Neutrophil (primary cell): ENCODE measurements at regions not wholly inside any gene's neighbourhood (a gene's known extent, or its start where the extent isn't known, plus 50 kb on each side); places are given as distances from the start of the nearest gene placed in this dataset.
"Not testable (repeated sequence)": the region's sequence is repeated elsewhere in the genome, so short reads cannot be mapped to it uniquely, and the experiment has no call there.

Experiments
- H3K27ac ChIP-seq: fragments of 200-600 bp; sonication (generic); 2 replicates; pipeline ENCODE4 v1.5.1; 2016; ENCODE audit warnings: mild to moderate bottlenecking, moderate library complexity
- H3K27me3 ChIP-seq: fragments of 200-600 bp; sonication (generic); 2 replicates; pipeline ENCODE4 v1.6.0; 2016; ENCODE audit warnings: mild to moderate bottlenecking
- H3K36me3 ChIP-seq: fragments of 200-600 bp; sonication (generic); 2 replicates; pipeline ENCODE4 v1.5.1; 2017
- H3K4me1 ChIP-seq, 2 experiments: fragments of 200-600 bp in 1 of 2; sonication (generic) in 1 of 2; 1 replicate in 1 of 2; 2 replicates in 1 of 2; pipeline versions ENCODE4 v1.5.1 to v1.6.1; 2013 to 2016; ENCODE audit warnings: low read depth in 1 of 2, low read length in 1 of 2, mild to moderate bottlenecking in 1 of 2, moderate library complexity in 1 of 2; ENCODE audit not compliant: control insufficient read depth in 1 of 2, insufficient read depth in 1 of 2
- H3K4me3 ChIP-seq, 2 experiments: fragments of 200-600 bp in 1 of 2; sonication (generic) in 1 of 2; 1 replicate in 1 of 2; 2 replicates in 1 of 2; pipeline ENCODE4 v1.5.1; 2013 to 2016; ENCODE audit warnings: low read depth in 1 of 2, low read length in 1 of 2, mild to moderate bottlenecking in 1 of 2, moderate library complexity in 1 of 2
- H3K9me3 ChIP-seq: fragments of 200-600 bp; sonication (generic); 2 replicates; pipeline ENCODE4 v1.5.1; 2016
- CTCF ChIP-seq: fragments of 200-600 bp; sonication (generic); IDR thresholded peaks from 2 replicates; pipeline ENCODE4 v1.5.1; 2016; ENCODE audit warnings: antibody characterized with exemption

DNA sequence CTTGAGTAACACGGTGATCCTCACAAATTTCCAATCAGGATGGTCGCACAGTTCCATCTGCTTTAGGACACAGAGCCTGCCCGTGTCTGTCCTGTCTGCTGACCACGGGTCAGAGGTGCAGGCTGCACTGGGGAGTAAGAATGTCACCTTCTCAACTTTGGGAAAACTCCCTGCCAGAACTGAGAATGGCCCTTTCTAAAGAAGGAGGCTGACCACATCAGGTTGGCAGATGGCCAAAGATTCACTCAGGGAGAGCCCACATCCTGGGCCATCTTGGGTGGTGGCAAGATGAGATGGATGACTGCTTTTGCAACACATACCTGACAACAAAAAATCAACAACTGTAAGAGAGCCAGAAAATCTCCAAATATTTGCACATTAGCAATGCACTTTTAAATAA is 101.9 kb downstream of the IGLL1 start:
- no peaks in the 10 kb centered on the region for H3K27me3 ChIP-seq
- no peaks in the 10 kb centered on the region for H3K36me3 ChIP-seq
- no peaks in the 10 kb centered on the region for H3K4me1 ChIP-seq
- no peak for TF ChIP-seq CTCF
- H3K27ac ChIP-seq, result no peak overlapping the region
- H3K4me3 ChIP-seq, result no peak overlapping the region
- no peaks in the 10 kb centered on the region for H3K9me3 ChIP-seq

GRCh38 chr22:23474531-23474930 is 105.6 kb downstream of the IGLL1 start:
- not testable (repeated sequence) for H3K4me3 ChIP-seq, H3K36me3 ChIP-seq, H3K4me1 ChIP-seq, H3K9me3 ChIP-seq, H3K27ac ChIP-seq, H3K27me3 ChIP-seq

DNA sequence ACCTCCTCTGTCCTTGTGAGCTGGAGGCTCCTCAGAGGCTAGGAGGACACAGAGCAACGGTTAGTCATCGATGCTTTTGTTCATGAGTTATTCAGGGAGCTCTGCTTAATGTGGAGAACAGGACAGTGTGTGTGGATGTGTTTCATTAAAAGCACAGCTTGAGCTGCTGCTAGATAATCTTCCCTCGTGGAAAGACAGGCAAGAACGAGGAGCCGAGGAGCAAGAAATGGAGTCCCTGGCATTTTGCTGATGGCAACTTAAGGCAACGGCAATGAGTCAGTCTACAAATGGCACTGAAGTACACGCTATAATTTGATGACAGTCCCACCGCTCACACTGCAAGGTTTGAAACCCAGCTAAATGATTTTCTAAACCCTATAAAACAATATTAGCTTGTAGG is 106.2 kb downstream of the IGLL1 start:
- H3K27ac ChIP-seq, result no peak overlapping the region
- TF ChIP-seq CTCF, result no peak

DNA sequence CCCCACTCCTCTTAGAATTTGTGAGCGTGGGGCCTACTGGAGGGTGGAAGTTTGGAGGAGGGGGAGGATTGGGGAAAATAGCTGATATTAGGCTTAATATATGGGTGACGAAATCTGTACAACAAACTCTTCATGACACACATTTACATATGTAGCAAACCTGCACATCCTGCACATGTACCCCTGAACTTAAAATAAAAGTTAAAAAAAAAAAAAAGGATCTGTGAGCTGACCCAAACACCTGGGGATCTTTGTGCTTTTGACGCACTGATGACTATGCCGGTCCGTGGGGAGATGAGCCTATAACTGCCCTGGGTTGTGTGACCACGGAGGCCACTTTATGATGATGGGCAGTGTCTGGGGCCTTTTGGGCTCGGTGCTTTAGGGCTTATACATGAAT is 107.7 kb downstream of the IGLL1 start:
- not testable (repeated sequence) for H3K4me1 ChIP-seq, H3K27me3 ChIP-seq, H3K4me3 ChIP-seq, H3K27ac ChIP-seq, H3K36me3 ChIP-seq, H3K9me3 ChIP-seq

More for the DNA sequence above, 106.2 kb downstream of the IGLL1 start:
- Histone ChIP-seq H3K27me3 (no peaks in the 10 kb centered on the region), H3K9me3 (no peaks in the 10 kb centered on the region), H3K4me3 (no peak overlapping the region), H3K4me1 (no peaks in the 10 kb centered on the region), H3K36me3 (no peaks in the 10 kb centered on the region)

DNA sequence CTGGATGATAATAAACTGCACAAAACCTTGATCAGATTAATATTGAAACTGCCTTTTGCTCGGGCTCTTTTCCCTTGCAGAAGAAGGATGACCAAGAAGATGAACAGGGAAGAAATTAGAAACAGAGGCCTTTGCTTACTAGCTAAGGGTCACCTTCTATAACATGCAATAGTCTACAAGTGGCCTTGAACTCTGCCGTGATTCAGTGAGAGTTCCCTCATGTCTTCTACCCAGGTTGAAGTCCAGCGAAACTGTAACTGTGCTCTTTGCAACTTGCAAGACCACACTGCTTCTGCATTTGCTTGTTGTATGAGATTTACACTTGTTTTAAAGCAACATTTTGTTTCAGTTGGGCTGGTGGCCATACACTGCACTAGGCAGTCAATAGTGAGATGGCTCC is 108.4 kb downstream of the IGLL1 start:
- Histone ChIP-seq H3K27me3 (no peaks in the 10 kb centered on the region), H3K4me3 (no peak overlapping the region), H3K4me1 (no peaks in the 10 kb centered on the region), H3K36me3 (no peaks in the 10 kb centered on the region), H3K9me3 (no peaks in the 10 kb centered on the region), H3K27ac (no peak overlapping the region)
- no peak for TF ChIP-seq CTCF

- TF ChIP-seq CTCF, result no peak
- Histone ChIP-seq H3K36me3 (no peaks in the 10 kb centered on the region), H3K27me3 (no peaks in the 10 kb centered on the region), H3K4me3 (no peak overlapping the region), H3K4me1 (no peaks in the 10 kb centered on the region), H3K9me3 (no peaks in the 10 kb centered on the region), H3K27ac (no peak overlapping the region)
Measured at GRCh38 chr22:23470811-23471389, 109.2 kb downstream of the IGLL1 start.
